ENCODE measurements at regions not wholly inside any gene's neighbourhood (a gene's known extent, or its start where the extent isn't known, plus 50 kb on each side); places are given as distances from the start of the nearest gene placed in this dataset.

DNA sequence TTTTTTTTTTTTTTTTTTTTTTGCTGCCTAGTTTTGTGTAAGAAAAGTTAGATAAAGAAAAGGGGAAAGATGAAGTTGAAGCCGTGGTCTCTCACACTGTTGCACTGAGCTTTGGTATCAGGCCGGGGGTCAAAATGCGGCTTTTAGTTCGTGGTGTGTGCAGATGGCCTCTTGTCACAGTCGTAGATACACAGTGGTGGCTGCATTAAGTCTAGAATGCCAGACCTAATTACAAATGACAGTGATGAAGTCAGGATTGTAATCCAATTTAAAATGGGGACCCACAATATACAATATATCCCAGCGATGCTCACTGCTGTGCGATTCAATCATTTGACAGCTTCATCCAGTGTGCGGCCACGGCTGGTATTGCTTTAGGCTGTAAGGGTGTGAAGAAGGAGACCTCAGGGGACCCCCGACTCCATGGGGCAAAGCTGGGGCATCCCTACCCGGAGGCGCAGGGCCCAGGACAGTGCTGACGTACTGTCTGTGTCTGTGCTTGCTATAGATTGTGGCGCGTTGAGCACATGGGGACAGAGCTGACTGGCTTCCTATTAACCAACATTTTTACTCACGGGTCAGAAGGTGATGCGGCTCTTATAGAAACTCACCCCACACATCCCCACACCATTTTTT is 210.0 kb upstream of the SOX4 start:
- TF ChIP-seq, protein P1, sequence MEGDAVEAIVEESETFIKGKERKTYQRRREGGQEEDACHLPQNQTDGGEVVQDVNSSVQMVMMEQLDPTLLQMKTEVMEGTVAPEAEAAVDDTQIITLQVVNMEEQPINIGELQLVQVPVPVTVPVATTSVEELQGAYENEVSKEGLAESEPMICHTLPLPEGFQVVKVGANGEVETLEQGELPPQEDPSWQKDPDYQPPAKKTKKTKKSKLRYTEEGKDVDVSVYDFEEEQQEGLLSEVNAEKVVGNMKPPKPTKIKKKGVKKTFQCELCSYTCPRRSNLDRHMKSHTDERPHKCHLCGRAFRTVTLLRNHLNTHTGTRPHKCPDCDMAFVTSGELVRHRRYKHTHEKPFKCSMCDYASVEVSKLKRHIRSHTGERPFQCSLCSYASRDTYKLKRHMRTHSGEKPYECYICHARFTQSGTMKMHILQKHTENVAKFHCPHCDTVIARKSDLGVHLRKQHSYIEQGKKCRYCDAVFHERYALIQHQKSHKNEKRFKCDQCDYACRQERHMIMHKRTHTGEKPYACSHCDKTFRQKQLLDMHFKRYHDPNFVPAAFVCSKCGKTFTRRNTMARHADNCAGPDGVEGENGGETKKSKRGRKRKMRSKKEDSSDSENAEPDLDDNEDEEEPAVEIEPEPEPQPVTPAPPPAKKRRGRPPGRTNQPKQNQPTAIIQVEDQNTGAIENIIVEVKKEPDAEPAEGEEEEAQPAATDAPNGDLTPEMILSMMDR (IDR thresholded peaks at IDR 0.05; ENCODE audit: insufficient read depth, low read depth, low read length): no peak
- TF ChIP-seq EZH2 (IDR thresholded peaks at IDR 0.05; ENCODE audit: insufficient read depth, low read length): no peak

All from astrocyte (in vitro differentiated cells and primary cell).